Inflammatory macrophage (primary cell): ENCODE measurements at regions not wholly inside any gene's neighbourhood (a gene's known extent, or its start where the extent isn't known, plus 50 kb on each side); places are given as distances from the start of the nearest gene placed in this dataset.

Experiments used
- DNase-seq, 2 donors: peaks; one replicate each; pipeline ENCODE4 v3.0.0-alpha.2; 2020 to 2022

DNA sequence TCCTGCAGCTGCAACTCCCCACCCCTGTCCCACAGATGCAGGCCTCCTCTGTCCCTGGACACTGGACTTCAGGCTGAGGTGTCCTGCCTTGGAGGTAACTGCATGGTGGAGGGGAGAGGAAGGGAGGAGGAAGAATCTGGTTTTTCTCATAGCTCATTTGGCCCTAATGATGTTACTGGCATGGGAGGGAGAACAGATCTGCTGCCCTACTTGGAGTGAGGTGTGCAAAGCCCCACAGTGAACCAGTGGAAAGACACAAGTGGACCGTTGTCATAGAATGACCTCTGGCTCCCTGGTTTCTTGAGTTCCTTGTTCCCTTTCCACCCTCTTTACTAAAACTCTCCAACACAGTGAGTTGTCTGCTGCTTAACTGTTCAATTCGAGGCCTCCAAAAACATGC is 215.9 kb downstream of the BARX2 start:
- no peak for DNase-seq

DNA sequence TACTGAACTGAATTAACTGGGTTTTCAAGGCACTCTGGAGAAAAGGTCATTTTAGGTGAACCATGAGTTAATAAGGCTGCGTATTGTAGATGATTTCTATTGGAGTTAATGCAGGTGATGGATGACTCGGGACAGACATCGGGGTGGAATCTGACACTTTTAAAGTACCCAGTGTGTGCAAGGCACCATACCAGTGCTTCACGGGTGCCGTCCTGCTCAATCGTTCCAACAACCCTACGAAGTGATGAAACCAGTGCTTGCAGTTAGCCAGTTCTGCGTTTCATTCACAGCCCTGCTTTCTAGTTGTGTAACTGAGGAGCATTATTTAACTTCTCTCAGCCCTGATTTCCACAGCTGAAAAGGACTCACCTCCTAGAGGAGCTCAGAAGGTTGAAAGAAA is 216.5 kb downstream of the BARX2 start:
- no peak for DNase-seq

GRCh38 chr11:129593098-129593497 is 217.4 kb downstream of the BARX2 start:
- DNase-seq, result no peak

DNA sequence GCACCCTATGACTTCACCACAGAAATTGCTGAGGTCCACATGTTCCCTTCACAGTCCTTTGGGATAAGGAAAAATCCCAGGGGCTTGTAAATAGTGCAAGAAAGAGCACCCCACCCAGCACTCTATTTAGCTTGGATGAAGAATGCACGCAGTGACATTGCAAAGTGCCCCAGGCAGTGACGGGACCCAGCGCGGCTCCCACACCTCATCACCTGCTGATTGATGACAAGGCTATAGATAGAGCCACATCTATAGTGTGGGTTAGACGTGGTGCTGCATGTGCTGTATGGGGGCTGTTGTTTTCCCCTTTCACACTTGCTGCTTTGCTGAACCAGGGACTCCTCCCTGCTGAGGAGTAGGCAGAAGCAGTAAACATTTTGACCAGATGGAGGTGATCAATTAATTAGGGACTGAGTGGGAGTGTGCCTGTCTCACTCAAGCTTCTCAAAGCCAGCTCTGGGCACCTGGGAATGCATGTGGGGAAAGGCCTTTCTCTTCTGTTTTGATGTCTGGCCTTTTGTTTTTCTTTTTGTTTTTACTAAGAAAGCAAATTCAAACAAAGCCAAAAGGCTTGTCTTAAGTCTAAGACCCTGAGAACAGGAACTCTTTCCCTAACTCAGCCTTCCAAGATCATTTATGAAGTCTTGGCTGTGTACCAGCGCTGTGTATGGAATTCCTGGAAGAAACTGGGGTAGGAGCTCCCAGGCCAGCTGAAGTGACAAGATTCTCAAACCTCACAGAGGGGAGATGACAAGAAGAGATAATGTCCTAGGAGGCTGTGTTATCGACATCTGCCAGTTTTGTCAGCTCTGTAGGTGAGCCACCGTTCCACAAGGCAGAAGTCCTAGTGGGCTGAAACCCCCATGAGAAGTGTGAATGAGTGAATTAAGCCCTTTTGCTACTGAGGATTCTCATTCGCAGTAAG is 219.7 kb downstream of the BARX2 start:
- DNase-seq, result no peak

DNA sequence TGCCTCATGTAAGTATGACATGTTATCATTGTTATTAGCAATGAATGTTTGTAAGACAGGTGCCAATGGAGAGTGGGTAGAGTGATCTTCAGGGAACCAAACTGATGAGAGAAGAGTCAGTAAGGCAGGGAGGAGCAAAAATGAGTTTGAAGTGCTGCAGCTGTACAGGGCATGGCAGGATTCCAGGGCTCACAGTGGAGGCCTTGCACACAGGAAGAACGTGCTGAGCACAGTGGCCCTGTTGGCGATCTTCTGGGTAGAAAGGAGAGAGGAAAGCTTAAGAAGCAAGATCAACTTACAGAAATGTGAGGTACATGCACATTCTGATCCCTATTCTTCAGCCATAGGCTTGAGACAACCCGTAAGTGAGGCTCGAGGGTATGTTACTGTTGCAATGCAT is 219.3 kb upstream of the TMEM45B start:
- DNase-seq, result no peak

GRCh38 chr11:129598378-129598777 is 217.3 kb upstream of the TMEM45B start:
- no peak for DNase-seq

DNA sequence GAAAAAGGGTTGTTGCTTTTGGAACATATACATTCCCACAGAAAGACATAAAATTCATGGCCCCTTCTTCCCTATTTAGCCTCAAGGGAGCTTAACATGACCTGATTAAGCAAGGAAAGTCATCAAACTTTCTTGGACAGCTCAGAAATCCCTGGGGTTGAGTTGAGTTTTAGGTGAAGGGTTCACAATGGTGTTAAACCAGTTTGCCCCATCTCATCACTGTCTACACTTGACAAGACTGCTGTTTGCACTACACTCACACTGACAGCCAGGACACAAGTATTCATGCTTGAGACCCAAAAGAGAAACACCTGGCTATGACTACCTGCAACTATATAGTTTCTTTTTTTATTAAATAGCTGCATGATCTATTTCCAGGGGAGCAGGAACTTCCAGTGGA is 209.8 kb upstream of the TMEM45B start:
- no peak for DNase-seq

- no peak for DNase-seq
Measured at GRCh38 chr11:129608711-129609110, 206.9 kb upstream of the TMEM45B start.

DNA sequence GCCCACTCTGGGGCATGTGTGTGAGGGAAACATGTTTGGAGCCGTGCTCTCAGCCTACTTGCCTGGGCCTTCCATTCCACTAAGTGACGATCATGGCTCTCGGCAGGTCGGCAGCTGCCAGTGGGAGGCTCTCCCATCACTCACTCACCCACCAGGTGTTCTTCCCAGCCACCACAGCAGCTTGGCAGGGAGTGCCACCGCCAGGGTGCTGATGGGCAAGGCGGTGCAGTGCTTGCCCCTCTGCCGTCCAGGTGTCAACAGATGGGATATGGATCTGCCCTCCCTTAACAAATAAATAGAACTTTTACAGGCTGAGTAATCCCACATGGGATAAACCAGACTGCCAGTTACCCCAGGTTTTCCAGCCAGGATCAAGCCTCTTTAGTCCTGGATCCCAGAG is 205.5 kb upstream of the TMEM45B start:
- DNase-seq, result no peak

DNA sequence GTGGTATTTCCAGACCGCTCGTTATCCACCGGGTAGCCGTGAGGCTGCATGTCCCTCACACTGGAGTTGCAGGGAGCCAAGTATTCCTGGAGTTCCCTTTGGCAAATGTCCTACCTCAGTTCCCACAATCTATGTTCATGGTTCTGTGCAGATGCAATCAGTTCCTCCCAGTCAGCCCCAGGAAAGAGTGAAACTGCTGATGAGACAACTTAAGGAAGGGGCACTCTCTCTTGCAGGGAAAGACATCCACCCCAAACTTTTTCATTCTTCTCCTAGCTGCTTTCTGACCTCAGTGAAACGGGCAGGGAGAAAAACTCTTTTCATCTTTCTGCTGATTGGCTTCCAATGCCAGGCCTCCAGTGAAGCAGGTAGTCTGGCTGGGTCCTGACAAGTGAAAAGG is 205.1 kb upstream of the TMEM45B start:
- no peak for DNase-seq

DNA sequence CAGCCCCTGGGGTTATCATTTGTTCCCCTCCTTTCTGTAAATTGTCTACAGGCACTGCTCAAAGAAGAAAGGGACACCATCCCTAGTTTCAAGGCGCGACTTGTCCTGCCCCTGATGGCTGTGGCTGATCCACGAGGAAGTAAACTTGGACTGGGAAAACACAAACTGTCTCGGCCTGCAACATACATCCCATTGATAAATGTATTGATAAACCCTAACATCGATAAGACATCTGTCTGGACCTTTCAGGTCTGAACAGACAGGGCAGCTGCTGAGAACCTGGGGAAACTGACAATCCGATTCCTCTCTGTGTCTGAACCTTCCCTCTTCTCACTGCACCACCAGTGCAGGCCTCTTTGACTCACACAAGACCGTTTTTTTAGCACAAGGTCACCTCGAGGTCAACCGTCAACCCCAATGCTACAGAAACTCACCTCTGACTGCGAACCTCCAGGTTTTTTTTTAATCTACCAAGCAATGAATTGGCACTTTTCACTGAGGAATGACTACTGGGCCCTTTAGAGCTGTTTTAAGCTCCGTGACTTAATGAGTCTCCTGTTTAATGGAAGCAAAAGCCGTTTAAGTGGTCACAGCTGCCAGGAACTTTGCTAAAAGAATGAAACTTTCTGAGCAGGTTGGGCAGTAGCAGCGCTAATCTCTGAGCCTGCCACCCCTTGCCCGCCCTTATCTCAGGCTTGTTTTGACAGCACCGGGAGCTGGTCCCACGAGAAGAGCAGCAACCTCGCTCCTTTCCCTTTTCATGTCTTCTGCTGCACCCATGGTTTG is 203.8 kb upstream of the TMEM45B start:
- no peak for DNase-seq

- no peak for DNase-seq
Measured at GRCh38 chr11:129612447-129612961, 203.1 kb upstream of the TMEM45B start.

DNA sequence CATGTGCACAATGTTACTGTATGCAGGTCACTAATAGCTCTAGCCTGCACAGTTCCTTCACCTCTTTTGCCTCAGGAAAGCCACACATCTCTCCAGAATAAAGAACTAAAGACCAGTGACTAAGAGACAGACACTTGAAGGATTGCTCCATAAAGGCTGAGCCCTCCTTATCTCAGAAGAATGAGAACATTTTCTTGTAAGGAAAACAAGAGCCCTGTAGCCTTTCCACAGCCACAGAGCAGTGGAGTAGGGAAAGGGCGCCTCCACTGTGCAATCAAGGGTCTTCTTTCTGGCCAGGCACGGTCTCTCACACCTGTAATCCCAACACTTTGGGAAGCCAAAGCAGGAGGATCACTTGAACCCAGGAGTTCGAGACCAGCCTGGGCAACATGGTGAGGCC is 202.6 kb upstream of the TMEM45B start:
- DNase-seq, result no peak

- DNase-seq, result no peak
Measured at GRCh38 chr11:129614256-129614944, 201.2 kb upstream of the TMEM45B start.

GRCh38 chr11:129618046-129618569 is 197.5 kb upstream of the TMEM45B start:
- no peak for DNase-seq

- no peak for DNase-seq
Measured at GRCh38 chr11:129620237-129621104, 195.2 kb upstream of the TMEM45B start.

- DNase-seq, result no peak
Measured at GRCh38 chr11:129625930-129626329, 189.7 kb upstream of the TMEM45B start.

- no peak for DNase-seq
Measured at GRCh38 chr11:129631201-129631600, 184.4 kb upstream of the TMEM45B start.

GRCh38 chr11:129636926-129637325 is 178.7 kb upstream of the TMEM45B start:
- no peak for DNase-seq

DNA sequence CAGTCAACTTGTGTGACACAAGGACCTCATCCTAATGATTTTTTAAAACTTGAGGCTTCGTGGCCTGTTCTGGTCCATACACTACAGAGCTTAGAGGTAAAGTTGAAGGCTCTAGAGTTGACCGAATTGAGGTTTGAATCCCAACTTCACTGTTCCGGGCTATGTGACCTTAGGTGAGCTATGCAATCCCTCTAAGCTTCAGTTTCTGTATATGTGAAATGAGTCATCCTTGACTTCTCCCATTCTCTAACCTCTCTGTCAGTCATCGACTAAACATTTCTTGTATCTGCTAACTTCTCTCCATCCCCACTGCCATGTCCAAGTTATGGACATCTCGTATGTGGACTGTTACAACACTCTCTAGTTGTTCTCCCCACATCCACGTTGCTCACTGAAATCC is 178.2 kb upstream of the TMEM45B start:
- DNase-seq, result no peak

GRCh38 chr11:129637983-129638776 is 177.5 kb upstream of the TMEM45B start:
- DNase-seq, result no peak
